ENCODE measurements at regions not wholly inside any gene's neighbourhood (a gene's known extent, or its start where the extent isn't known, plus 50 kb on each side); places are given as distances from the start of the nearest gene placed in this dataset.
"Not testable (repeated sequence)": the region's sequence is repeated elsewhere in the genome, so short reads cannot be mapped to it uniquely, and the experiment has no call there.

DNA sequence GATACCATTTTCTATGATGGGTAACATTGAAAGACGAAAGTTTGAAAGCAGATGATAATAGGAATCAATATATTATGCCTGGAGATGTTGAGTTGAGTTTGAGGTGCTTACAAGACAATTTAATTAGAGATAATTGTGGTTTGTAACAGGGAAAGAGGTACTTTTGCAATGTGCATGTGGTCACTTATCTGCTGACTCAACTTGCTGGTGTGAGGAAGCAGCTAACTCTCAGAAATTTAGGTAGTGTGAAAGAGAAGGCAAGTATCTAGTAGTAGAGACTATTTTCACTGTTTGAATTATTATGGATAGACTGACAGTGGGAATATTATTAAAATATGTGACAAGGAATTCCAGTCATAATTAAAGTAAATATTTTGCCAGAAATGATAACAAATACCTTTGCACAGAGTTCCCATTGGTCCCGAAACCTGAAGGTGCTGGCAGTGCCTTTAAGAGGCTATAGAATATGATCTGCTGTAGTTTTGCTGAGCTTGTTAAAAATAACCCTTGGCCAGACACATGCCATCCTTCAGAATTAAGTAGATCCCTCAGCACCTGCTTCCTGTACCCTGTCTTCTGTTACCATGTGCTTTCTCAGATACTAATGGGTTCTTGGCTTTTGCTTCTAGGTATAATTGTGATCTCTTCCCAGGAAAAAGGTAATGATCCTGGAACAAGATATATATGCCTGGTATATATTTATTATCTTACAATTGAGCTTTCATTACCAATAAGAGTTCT is 315.9 kb downstream of the BCHE start:
- DNase-seq (ENCODE audit: low read depth in 2 of 2) = no peak

DNA sequence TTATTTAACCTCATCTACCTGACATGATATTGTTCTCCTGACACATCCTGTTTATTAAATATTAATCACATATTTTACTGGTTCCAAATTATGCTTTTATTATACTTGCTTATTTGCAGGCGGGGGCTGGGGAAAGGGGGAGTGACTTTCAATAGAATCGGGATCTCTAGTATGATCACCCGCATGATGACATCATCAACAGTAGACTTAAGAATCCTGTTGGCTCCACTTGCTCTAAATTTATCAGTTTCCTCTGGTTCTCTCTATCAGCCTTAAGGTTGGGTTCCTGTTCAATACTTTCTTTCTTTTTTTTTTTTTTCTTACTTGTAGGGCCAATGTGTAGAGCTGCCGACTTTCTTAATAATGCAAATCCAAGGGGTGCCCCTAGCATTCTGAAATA is 317.5 kb downstream of the BCHE start:
- no peak for DNase-seq (ENCODE audit: low read depth in 2 of 2)

DNA sequence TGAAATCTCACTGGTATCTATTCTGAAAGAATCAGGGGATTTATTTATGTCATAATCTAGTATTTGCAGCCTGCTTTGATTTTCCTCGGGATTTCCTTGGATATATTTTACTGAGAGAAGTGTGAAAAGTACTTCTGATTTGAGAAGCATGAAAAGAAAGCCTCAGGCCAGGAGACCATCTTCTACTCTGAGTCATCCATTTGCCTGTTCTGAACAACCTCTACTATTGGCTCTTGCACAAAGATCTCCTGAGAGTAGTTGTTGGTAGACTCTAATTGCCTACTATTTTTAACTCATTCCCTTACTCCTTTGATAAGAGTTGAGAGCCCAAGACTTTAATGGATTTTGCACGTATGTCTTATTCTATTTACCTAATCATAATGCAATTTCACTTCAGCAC is 318.9 kb downstream of the BCHE start:
- no peak for DNase-seq (ENCODE audit: low read depth in 2 of 2)

DNA sequence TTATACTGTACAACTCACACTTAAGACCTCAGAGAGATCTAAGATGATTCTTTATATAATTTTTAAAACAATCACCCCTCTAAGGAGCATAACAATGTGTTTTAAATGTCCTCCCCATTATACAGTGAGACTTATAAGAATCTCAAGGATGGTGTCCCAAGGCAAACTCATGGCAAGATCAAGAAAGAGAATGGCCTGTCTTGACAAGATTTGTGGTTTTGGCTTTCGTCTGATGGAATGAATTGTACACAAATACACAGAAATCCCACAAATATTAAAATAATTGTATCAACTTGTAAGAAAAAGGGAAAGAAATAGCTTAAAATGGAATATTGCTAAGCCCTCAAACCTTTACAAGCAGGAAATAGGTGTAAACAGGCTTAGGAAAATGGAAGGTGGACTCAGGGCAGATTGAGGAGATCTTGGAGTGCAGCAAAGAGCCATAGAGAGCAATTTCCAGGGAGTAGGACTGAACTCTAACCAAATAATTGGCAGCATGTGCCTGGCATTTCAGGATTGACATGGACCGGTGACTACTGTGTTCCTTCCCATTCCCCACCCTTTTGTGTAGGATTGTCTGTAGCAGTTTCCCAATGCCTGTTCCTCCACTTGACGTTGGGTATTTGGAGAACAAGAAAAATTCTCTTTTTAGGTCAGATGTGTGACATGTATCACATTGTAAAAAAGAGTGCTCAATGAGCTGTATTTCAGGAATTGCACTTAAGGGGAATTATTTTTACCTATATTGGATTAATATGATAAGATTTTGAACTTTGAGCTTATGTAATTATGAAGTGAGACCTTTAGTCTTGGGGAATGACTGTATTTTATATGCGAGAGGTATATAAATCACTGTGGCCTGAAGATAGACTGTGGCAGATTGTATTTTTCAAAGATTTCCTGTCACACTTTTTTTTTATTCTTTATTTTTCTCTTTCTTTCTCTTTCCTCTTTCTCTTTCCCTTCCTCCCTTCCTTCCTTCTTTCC is 317.8 kb upstream of the SLITRK3 start:
- DNase-seq (ENCODE audit: low read depth in 2 of 2) = no peak

DNA sequence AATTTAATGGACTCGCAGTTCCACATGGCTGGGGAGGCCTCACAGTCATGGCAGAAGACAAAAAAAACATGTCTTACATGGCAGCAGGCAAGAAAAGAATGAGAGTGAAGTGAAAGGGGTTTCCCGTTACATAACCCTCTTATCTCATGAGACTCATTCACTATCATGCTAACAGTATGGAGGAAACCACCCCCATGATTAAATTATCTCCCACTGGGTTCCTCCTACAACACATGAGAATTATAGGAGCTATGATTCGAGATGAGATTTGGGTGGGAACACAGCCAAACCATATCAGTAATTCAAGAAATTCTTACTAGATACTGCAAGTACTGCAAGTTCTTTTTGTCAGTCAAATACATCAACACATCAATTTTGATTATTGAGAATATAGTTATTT is 311.4 kb upstream of the SLITRK3 start:
- no peak for DNase-seq (ENCODE audit: low read depth in 2 of 2)

DNA sequence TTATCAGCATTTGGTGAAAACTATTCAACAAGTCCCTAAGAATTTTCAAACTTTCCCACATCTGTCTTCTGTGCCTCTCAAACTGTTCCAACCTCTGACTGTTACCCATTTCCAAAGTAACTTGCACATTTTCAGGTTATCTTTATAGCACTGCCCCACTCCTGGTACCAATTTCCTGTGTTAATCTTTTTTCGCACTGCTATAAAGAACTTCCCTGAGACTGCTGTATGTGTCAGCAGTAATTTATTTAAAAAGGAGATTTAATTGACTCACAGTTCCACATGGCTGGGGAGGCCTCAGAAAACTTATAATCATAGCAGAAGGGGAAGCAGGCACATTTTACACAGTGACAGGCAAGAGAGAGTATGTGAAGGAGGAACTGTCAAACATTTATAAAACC is 310.9 kb upstream of the SLITRK3 start:
- no peak for DNase-seq (ENCODE audit: low read depth in 2 of 2)

DNA sequence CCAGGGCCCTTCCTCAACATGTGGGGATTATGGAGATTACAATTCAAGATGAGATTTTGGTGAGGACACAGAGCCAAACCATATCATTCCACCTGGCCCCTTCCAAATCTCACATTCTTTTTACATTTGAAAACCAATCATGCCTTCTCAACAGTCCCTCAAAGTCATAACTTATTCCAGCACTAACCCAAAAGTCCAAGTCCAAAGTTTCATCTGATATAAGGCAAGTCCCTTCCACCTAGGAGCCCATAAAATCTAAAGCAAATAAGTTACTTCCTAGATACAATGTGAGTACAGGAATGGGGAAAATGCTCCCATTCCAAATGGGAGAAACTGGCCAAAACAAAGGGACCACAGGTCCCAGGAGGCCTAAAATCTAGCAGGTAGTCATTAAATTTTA is 309.5 kb upstream of the SLITRK3 start:
- DNase-seq (ENCODE audit: low read depth in 2 of 2) = no peak

DNA sequence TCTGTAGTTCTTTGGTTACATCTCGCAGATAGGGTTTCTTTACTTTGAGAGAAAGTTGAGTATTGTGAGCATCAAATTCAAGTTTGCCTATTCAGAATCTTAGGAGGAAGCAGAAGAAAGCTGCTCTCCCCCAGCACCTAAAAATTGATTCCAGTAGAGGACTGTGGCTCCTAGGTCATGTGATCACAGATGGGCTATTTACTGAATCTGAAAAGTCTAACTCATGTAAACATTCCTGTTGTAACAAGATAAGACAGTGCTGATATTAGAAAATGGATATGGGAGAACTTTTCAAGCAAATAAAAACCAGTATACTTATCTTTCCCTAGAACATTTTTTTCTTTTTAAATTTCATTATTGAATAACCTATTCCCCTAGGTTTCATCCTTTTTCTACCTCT is 308.4 kb upstream of the SLITRK3 start:
- DNase-seq (ENCODE audit: low read depth in 2 of 2) = no peak

DNA sequence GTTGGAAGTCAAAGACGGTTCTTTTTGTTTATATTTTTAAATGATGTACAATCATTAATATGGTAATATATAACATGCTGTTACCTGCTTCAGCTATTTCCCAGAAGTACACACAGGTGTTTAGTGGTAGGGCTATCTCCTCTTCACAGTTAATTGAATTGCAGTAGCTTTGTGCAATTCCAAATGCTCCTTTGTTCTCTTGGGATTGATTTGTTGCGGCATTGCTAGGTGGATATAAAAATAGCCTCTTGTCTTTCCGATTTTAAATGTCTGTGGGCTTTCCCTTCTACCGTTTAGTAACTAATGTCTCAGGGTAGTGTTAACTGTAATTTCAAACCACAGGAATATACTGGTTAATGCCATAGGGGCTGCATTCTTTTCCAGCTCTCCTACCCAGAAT is 307.6 kb upstream of the SLITRK3 start:
- DNase-seq (ENCODE audit: low read depth in 2 of 2) = no peak

DNA sequence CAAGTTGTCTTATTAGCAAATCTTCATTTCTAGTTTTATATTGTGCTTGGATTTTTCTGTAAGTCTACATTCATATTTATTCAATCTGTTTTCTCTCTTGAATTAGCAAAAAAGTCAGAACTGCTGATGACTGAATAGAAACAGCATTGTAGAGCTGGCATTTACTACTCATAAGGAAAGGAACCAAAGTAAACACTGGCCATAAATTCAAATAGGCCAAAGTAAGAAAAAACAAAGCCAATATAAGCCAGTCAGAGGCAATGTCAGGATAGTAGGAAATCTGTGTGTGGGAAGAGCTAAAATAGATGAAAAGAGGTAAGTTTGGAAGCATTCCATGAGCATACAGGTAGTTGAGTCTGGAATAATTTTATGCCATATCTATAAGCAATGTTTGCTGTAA is 307.2 kb upstream of the SLITRK3 start:
- DNase-seq (ENCODE audit: low read depth in 2 of 2) = no peak

DNA sequence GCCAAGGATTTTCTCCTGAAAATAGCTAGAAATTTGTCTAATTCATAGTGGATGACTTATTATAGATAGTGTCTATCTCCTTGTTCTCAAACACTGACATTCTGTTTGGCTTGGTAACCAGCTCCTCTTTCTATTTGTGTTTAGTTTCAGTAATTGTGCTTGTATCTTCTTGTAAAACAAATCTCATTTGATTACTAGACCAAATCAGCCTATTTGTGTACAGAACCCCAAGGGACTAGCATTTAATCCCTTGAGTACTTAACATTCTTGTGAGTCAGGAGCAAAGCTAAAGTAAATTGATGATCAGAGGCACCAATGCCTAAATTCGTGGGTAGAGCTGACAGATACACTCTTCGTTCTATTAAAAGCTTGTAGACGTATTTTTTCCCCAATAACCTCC is 306.5 kb upstream of the SLITRK3 start:
- no peak for DNase-seq (ENCODE audit: low read depth in 2 of 2)

DNA sequence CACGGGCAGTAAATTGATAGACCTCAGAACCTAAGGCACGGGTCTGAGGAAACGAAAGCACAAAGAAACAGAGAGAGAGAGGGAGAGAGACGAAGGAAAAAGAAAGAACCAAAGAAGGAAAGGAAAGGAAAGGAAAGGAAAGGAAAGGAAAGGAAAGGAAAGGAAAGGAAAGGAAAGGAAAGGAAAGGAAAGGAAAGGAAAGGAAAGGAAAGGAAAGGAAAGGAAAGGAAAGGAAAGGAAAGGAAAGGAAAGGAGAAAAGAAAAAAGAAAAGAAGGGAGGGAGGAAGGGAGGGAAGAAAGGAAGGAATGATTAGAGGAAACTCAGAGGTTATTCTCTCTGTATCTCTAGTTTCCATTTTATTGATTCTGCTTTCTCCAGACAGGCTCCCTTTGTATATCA is 302.6 kb upstream of the SLITRK3 start:
- not testable (repeated sequence) for DNase-seq (ENCODE audit: low read depth in 2 of 2)

DNA sequence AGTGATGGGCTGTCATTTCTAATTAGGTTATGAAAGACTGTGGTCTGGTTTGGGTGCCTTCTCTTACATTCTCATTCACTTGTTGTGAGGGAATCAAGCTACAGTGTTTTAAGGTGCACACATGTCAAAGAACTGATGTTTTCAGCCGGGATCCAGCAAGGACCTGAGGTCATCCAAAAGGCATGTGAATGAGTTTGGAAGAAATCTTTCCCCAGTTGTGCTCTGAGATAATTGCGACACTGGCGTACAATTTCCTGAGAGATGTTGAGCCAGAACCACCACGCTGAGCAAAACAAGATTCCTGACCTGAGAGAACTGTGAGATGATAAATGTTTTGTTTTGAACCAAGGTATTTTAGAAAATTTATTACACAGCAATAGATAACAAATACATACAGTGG is 295.3 kb upstream of the SLITRK3 start:
- DNase-seq (ENCODE audit: low read depth in 2 of 2) = no peak

DNA sequence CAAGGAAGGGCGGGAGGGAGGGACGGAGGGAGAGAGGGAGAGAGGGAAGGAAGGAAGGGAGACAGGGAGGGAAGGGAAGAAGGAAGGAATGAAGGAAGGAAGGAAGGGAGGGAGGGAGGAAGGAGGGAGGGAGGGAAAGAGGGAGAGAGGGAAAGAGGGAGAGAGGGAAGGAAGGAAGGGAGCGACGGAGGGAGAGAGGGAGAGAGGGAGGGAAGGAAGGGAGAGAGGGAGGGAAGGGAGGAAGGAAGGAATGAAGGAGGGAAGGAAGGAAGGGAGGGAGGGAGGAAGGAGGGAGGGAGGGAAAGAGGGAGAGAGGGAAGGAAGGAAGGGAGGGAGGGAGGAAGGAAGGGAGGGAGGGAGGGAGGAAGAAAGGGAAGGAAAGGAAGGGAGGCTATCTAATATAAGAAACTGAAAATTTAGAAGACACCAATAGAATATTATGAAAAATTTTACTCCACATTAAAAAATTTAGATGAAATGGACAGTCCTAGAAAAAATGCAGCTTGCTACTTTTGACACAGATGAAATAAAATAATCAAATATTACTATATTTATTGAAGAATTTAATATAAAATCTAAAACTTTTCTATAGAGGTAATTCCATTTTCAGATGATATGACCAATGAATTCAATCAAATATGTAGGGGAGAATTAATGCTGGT is 280.3 kb upstream of the SLITRK3 start:
- no peak for DNase-seq (ENCODE audit: low read depth in 2 of 2)

DNA sequence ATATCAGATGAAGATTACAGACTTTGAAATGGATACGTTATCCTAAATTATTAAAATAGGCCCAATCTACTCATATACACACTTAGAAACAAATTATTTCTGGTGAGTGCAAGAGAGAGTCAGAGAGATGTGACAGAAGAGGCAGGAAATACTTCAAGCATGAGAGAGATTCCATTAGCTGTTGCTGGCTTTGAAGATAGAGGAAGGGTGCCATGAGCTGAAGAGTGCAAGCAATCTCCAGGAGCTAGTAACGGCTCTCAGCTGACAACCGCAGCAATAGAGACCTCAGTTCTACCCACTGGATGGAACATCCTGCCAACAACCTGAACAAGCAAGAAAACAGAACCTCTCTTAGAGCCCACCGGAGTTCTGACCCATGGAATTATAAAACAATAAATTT is 270.7 kb upstream of the SLITRK3 start:
- no peak for DNase-seq (ENCODE audit: low read depth in 2 of 2)

DNA sequence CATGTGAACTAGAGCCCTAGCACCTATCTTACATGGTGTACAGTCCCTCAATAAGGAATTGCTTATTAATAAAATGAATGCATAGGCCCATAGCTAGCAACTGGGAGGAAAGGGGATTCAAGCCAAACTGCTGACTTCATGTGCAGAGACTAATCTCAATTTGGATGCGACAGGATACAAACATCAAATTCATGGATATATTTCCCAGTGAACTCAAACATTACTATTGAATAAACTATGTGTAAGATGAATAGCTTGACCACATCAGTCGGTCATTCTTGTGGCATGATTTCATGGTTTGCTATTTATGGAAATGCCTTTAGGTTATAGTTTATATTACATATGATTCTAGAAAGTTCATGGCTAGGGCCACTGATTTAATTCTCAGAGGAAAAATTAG is 268.6 kb upstream of the SLITRK3 start:
- no peak for DNase-seq (ENCODE audit: low read depth in 2 of 2)

DNA sequence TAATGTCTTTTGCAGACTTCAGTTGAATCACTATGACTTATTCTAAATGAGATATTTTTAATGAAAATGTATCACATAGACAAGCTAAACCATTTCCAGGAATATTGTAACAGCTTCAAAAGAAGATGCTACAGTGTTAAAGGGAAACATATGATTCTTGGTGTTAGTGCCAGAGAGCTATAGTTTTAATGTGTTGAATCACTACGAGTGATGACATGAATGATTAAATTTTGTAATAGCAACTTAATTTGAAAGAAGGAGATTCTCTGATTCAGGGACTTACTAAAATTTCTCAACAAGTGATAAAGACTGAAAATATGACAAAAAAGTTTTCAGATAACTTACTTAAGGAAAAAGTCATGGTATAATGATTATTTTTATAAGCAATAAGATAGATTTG is 267.3 kb upstream of the SLITRK3 start:
- DNase-seq (ENCODE audit: low read depth in 2 of 2) = no peak

DNA sequence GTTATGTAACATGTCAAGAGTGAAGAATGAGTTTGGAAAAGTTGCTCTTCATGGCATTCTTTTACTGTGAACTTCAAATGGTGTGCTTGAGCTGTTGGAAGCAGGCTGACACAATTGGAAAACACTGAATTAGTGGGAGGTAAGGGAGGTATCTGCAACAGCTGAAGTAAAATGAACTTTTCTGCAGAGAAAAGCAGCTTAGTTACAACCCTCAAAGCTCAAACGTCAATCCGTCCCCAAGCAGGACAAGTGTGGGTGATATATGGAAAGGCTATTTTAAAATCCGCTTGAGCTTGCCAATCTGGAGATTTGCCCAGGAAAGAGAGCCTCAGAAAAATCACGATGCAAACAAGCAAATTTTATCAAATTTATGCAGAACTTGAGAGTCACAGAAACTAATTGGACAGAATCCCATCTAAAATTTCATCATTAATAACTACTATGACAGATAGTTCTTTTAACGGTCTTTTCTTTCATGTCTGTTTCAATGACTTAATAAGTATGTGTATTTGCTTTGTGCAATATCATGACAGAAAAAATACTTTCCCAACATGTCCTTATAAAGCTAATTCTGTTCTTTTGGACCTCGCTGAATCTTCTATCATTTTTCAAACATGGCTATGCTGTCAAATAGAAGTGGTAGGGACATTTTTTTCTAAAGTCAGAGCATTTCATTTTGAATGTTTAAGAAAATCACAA is 266.6 kb upstream of the SLITRK3 start:
- DNase-seq (ENCODE audit: low read depth in 2 of 2) = no peak

DNA sequence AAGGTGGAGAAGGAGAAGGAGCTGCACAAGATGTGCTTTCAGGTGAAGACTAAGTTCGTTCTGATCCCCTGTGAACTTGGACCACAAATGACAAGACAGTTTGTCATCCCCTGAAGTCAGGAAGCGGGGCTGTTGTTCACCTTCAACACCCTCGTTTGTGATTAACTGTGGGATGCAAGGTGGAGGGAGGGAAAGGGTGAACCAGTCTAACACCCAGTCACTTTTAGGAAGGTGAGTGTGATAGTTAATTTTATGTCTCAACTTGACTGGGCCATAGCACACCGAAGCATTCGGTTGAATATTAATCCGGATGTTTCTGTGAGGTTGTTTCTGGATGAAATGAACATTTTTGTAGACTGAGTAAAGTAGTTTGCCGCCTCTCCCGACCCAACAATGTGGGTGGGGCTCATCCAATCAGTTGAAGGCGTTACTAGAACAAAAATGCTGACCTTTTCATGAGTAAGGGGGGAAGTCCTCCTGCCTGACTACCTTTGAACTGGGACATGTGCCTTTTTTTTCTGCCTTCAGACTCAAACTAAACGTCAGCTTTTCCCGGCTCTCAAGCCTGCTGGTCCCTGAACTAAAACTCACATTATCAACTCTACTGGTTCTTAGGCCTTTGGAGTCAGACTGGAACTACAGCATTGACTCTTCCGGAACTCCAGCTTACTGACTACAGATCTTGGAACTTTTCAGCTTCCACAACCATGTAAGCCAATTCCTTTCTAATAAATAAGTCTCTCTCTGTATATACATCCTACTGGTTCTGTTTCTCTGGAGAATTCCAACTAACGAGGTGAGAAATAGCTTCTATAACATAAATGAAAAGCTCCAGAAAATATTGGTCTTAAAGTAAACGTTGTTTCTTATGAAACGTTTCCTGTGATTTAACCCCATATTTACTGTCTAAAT is 264.0 kb upstream of the SLITRK3 start:
- no peak for DNase-seq (ENCODE audit: low read depth in 2 of 2)

DNA sequence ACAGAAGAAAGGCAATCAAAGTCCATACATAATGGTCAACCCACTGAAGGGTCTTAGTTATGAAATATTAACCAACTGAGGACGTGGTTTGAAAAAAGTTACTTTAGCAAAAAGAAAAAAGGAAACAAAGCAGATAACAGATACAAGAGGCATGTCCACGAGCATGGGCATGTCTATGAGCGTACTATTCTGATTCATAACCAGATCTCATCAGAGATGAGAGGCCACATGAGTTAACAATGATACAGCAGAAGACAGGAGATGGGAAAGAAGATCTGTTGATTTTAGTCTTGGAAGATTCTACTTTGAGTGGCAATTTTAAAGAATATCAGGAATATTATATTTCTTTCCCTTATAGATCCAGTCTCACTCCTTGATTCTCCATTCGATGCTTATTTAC is 262.9 kb upstream of the SLITRK3 start:
- DNase-seq (ENCODE audit: low read depth in 2 of 2) = no peak

DNA sequence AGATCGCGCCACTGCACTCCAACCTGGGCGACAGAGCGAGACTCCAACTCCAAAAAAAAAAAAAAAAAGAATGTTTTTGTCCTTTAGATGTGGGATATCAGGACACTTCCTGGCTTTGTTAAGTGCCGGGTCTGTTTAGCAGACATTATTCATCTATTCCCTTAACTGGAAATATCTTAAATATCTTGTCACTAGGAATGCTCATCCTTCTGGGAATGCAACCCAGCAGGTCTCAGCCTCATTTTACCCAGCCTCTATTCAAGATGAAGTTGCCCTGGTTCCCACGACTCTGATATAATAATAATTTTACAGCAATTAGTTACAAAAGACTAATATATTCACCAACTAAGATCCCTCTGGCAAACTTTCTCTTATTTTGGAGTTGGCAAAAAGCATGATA is 260.9 kb upstream of the SLITRK3 start:
- DNase-seq (ENCODE audit: low read depth in 2 of 2) = no peak

Data from lung microvascular endothelial cell (primary cell).